GM23248 (cell line): ENCODE measurements at regions not wholly inside any gene's neighbourhood (a gene's known extent, or its start where the extent isn't known, plus 50 kb on each side); places are given as distances from the start of the nearest gene placed in this dataset.

Experiments used
- DNase-seq: peaks from one replicate; pipeline ENCODE4 v3.0.0-alpha.2; 2015
- H2AFZ ChIP-seq: fragments of 200-600 bp; sonication (generic); 2 replicates; pipeline ENCODE4 v1.6.1; 2016; ENCODE audit warnings: antibody characterized with exemption
- H3F3A ChIP-seq: fragments of 200-600 bp; sonication (generic); 2 replicates; pipeline ENCODE4 v1.6.1; 2016; ENCODE audit warnings: mild to moderate bottlenecking, antibody characterized with exemption, mixed run types; ENCODE audit not compliant: insufficient read depth
- H3K27ac ChIP-seq: fragments of 200-600 bp; sonication (generic); 2 replicates; pipeline ENCODE4 v1.5.1; 2016; ENCODE audit warnings: mild to moderate bottlenecking
- H3K27me3 ChIP-seq: fragments of 200-600 bp; sonication (generic); replicated peaks from 2 replicates; pipeline ENCODE4 v1.6.1; 2016; ENCODE audit warnings: mild to moderate bottlenecking; ENCODE audit not compliant: insufficient read depth
- H3K36me3 ChIP-seq: fragments of 200-600 bp; sonication (generic); 2 replicates; pipeline ENCODE4 v1.6.1; 2016; ENCODE audit warnings: low read depth, mild to moderate bottlenecking
- H3K4me1 ChIP-seq: fragments of 200-600 bp; sonication (generic); 2 replicates; pipeline ENCODE4 v1.6.1; 2016; ENCODE audit warnings: mild to moderate bottlenecking; ENCODE audit not compliant: insufficient read depth
- H3K4me2 ChIP-seq: fragments of 200-600 bp; sonication (generic); one replicate; pipeline ENCODE4 v1.6.1; 2016; ENCODE audit warnings: mild to moderate bottlenecking; ENCODE audit not compliant: unreplicated experiment
- H3K4me3 ChIP-seq: fragments of 200-600 bp; sonication (generic); 2 replicates; pipeline ENCODE4 v1.5.1; 2016; ENCODE audit warnings: mild to moderate bottlenecking
- H3K79me2 ChIP-seq: fragments of 200-600 bp; sonication (generic); 2 replicates; pipeline ENCODE4 v1.6.1; 2016; ENCODE audit warnings: mild to moderate bottlenecking; ENCODE audit not compliant: insufficient read depth
- H3K9ac ChIP-seq: fragments of 200-600 bp; sonication (generic); 2 replicates; pipeline ENCODE4 v1.6.1; 2016; ENCODE audit warnings: mild to moderate bottlenecking
- H3K9me2 ChIP-seq: fragments of 200-600 bp; sonication (generic); 2 replicates; pipeline ENCODE4 v1.6.1; 2016; ENCODE audit warnings: mixed run types, mild to moderate bottlenecking, moderate library complexity; ENCODE audit not compliant: insufficient read depth
- H3K9me3 ChIP-seq: fragments of 200-600 bp; sonication (generic); one replicate; pipeline ENCODE4 v1.6.1; 2017; ENCODE audit warnings: low read depth
- H4K20me1 ChIP-seq: fragments of 200-600 bp; sonication (generic); 2 replicates; pipeline ENCODE4 v1.6.0; 2016; ENCODE audit not compliant: insufficient read depth
- EZH2 ChIP-seq: fragments of 200-600 bp; sonication (generic); IDR thresholded peaks from 2 replicates; pipeline ENCODE4 v1.6.1; 2018; ENCODE audit warnings: antibody characterized with exemption, mild to moderate bottlenecking; ENCODE audit not compliant: insufficient read depth, poor library complexity, severe bottlenecking
- EZH2phosphoT487 ChIP-seq: fragments of 200-600 bp; sonication (generic); IDR thresholded peaks from 2 replicates; pipeline ENCODE4 v1.6.1; 2018; ENCODE audit warnings: antibody characterized with exemption, moderate library complexity, mild to moderate bottlenecking, low read depth; ENCODE audit not compliant: insufficient read depth
- WGBS, 2 experiments: methylation state at CpG; one replicate each; pipeline ENCODE4 v1.1.6; 2015 to 2017; ENCODE audit warnings: low lambda C conversion rate in 2 of 2, low coverage in 1 of 2; ENCODE audit errors: missing lambda C conversion rate in 2 of 2; 5-methylcytosine and 5-hydroxymethylcytosine counted together
- in situ Hi-C: fragments of 300-500 bp; cut with MboI; formaldehyde crosslinking; loops from 2 replicates; pipeline ENCODE4 v1.15.0; 2020

DNA sequence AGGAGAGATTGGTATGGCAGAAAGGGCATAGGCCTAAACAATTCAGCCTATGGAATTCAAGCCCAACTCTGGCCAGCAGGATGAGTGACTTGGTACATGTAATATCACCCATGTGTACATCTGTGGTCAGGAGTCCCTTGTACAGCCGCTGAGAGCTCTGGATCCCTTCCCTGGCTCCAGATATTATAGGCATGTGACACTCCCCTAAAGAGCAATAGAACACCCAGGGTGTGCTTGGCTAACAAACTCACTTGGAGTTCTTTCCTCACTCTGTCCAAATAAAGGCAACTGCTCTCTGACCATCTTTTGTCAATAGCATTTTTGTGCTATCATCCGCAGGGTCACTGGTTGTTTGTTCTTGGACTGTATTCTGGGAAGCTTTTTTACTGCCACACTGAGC is 197.4 kb upstream of the NCKAP5 start:
- in situ Hi-C loops = no loop called here
- TF ChIP-seq EZH2 = no peak
- TF ChIP-seq EZH2phosphoT487 = no peak

GRCh38 chr2:133766164-133766832 is 198.0 kb upstream of the NCKAP5 start:
- in situ Hi-C loops = no loop called here
- H3F3A ChIP-seq = no peaks in the 10 kb centered on the region
- H4K20me1 ChIP-seq = no peaks in the 10 kb centered on the region
- H3K36me3 ChIP-seq = no peaks in the 10 kb centered on the region
- no peak overlapping the region for H3K4me2 ChIP-seq
- H3K4me1 ChIP-seq = no peaks in the 10 kb centered on the region
- H3K9ac ChIP-seq = no peak overlapping the region
- H3K27ac ChIP-seq = no peak overlapping the region
- TF ChIP-seq EZH2phosphoT487 (no peak), EZH2 (no peak)
- H3K9me3 ChIP-seq = no peaks in the 10 kb centered on the region
- no peaks in the 10 kb centered on the region for H3K27me3 ChIP-seq
- no peaks in the 10 kb centered on the region for H3K9me2 ChIP-seq
- DNase-seq = no peak
- H3K79me2 ChIP-seq = no peaks in the 10 kb centered on the region
- H2AFZ ChIP-seq = no peak overlapping the region
- no peak overlapping the region for H3K4me3 ChIP-seq

More for the DNA sequence above, 197.4 kb upstream of the NCKAP5 start:
- Histone ChIP-seq H3K9ac (no peak overlapping the region), H3K9me3 (no peaks in the 10 kb centered on the region), H3K4me2 (no peak overlapping the region), H3K79me2 (no peaks in the 10 kb centered on the region), H3F3A (no peaks in the 10 kb centered on the region), H3K9me2 (no peaks in the 10 kb centered on the region), H3K36me3 (no peaks in the 10 kb centered on the region), H3K4me3 (no peak overlapping the region), H3K4me1 (no peaks in the 10 kb centered on the region), H3K27ac (no peak overlapping the region), H2AFZ (no peak overlapping the region), H4K20me1 (no peaks in the 10 kb centered on the region), H3K27me3 (no peaks in the 10 kb centered on the region; the same call in 1 of the 2 replicates)
- DNase-seq = no peak
- 13 to 23% methylated on average over 2 of the region's 2 CpGs for WGBS, 2 experiments

DNA sequence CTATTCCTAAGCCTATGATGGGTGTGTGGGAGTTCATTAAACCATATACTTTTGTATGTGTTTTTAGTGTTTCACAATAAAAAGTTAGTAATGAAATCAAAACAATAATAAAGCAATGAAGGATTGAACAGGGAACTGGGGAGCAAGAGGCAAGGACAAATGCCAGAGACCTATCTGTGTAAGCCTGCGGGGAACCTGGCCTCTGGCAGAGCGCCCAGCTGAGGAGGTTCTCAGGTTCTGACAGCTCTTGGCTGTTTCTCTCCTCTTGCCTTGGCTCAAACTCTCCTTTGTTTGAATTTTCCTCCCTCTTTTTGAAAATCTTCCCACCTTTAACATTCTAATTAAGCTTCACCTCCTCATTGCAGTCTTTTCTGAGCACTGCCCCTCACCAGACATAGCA is 200.0 kb upstream of the NCKAP5 start:
- Histone ChIP-seq H3K79me2 (no peaks in the 10 kb centered on the region), H3K27me3 (no peaks in the 10 kb centered on the region), H3F3A (no peaks in the 10 kb centered on the region), H2AFZ (no peak overlapping the region), H4K20me1 (no peaks in the 10 kb centered on the region), H3K9me3 (no peaks in the 10 kb centered on the region), H3K27ac (no peak overlapping the region), H3K36me3 (no peaks in the 10 kb centered on the region), H3K9me2 (no peaks in the 10 kb centered on the region), H3K4me1 (no peaks in the 10 kb centered on the region), H3K4me2 (no peak overlapping the region), H3K4me3 (no peak overlapping the region), H3K9ac (no peak overlapping the region)
- WGBS, 2 experiments = 87 to 93% methylated on average over 2 of the region's 2 CpGs
- in situ Hi-C loops = no loop called here
- DNase-seq = no peak
- TF ChIP-seq EZH2phosphoT487 = no peak
- no peak for TF ChIP-seq EZH2

DNA sequence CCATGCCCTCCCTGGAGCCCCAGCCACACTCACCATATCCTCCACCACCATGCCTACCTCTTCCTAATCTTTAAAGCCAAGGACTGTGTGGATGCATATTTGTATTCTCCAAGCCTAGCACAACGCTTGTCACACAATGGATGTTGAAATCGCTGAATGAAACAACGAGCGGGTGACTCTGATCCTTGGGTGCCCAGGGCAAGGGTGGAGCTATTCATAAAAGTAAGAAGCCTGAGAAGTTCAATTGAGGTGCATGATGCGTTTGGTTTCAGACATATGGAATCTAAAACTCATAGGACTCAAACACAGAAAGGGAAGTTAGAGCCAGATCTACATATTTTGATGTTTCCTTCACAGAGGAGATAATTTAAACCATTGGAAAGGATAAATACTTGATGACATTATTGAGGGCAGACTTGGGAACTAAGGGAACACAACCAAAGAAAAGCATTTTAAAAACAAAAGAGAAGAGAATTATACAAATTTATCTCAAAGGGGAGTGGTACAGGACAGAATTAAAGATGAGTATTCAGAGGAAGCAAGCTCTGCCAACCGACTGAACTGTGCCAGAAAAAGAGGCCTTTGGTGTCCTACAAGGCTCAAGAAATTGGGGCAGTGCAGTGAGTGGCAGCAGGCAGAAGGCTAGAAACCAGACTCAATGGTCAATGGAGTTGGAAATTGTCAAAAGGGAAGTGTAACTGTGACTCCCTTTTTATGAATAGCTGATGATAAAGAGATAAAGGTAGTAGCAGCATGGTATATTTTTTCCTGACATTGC is 200.6 kb upstream of the NCKAP5 start:
- H3K27ac ChIP-seq = no peak overlapping the region
- H3K4me1 ChIP-seq = no peaks in the 10 kb centered on the region
- no peak overlapping the region for H2AFZ ChIP-seq
- no peaks in the 10 kb centered on the region for H3K36me3 ChIP-seq
- DNase-seq = no peak
- no peak for TF ChIP-seq EZH2phosphoT487
- no peak for TF ChIP-seq EZH2
- no peaks in the 10 kb centered on the region for H3F3A ChIP-seq
- H3K4me3 ChIP-seq = no peak overlapping the region
- no peaks in the 10 kb centered on the region for H3K9me2 ChIP-seq
- no peaks in the 10 kb centered on the region for H3K27me3 ChIP-seq
- 76 to 78% methylated on average over 6 of the region's 6 CpGs for WGBS, 2 experiments
- H3K4me2 ChIP-seq = no peak overlapping the region
- no peak overlapping the region for H3K9ac ChIP-seq
- no peaks in the 10 kb centered on the region for H3K79me2 ChIP-seq
- H4K20me1 ChIP-seq = no peaks in the 10 kb centered on the region
- in situ Hi-C loops = no loop called here
- H3K9me3 ChIP-seq = no peaks in the 10 kb centered on the region
